NT2/D1 (cell line): ENCODE measurements at regions not wholly inside any gene's neighbourhood (a gene's known extent, or its start where the extent isn't known, plus 50 kb on each side); places are given as distances from the start of the nearest gene placed in this dataset.

Source experiments
- DNase-seq: peaks from one replicate; pipeline ENCODE4 v3.0.0-alpha.2; 2011; ENCODE audit warnings: low read depth, low spot score
- H3K27me3 ChIP-seq: 2 replicates; pipeline ENCODE4 v1.6.0; 2011; ENCODE audit warnings: mild to moderate bottlenecking; ENCODE audit not compliant: insufficient read length, insufficient read depth
- H3K36me3 ChIP-seq: 2 replicates; pipeline ENCODE4 v1.6.1; 2011; ENCODE audit warnings: mild to moderate bottlenecking, low read length, mixed read lengths; ENCODE audit not compliant: insufficient read depth, insufficient read length
- H3K4me1 ChIP-seq: 2 replicates; pipeline ENCODE4 v1.5.1; 2011; ENCODE audit not compliant: insufficient read depth, insufficient read length
- H3K4me3 ChIP-seq: 2 replicates; pipeline ENCODE4 v1.5.1; 2011; ENCODE audit warnings: low read depth; ENCODE audit not compliant: insufficient read length
- H3K9ac ChIP-seq: 2 replicates; pipeline ENCODE4 v1.6.0; 2011; ENCODE audit warnings: low read depth; ENCODE audit not compliant: insufficient read length
- H3K9me3 ChIP-seq: 2 replicates; pipeline ENCODE4 v1.5.1; 2011; ENCODE audit warnings: mild to moderate bottlenecking, low read length; ENCODE audit not compliant: insufficient read depth
- SUZ12 ChIP-seq: IDR thresholded peaks from 2 replicates; pipeline ENCODE4 v1.6.1; 2011; ENCODE audit not compliant: insufficient read length, insufficient read depth; ENCODE audit errors: extremely low read depth
- YY1 ChIP-seq: IDR thresholded peaks from 2 replicates; pipeline ENCODE4 v1.6.1; 2011; ENCODE audit not compliant: insufficient read length, insufficient read depth
- ZNF274 ChIP-seq: IDR thresholded peaks from 2 replicates; pipeline ENCODE4 v1.6.1; 2011; ENCODE audit warnings: mild to moderate bottlenecking, low read depth, low read length

DNA sequence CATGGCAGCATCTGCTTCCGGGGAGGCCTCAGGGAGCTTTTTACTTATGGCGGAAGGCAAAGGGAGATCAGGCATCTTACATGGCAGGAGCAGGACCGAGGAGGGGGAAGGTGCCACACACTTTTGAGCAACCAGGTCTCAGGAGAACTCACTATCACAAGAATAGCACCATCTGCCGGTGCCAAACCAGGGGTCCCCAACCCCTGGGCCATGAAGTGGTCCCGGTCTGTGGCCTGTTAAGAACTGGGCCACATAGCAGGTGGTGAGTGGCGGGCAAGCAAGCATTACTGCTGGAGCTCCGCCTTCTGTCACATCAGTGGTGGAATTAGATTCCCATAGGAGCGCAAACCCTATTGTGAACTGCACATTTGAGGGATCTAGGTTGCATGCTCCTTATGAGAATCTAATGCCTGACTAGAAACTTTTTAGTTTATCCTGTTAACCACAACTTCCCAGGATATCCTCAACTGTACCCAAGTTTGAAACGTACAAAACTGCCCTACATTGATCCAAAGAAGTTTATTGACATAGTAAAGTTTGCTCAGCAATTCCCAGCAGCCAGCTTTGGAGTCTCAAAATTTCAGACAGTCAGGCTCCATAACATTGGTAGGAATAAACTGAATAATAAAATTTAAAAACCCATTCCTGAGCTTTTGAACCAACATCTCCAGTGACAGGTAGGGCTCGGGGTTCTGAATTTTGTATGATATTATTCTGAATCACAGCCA lies 228.4 kb upstream of the TAC1 start:
- no peak for TF ChIP-seq ZNF274
- TF ChIP-seq YY1 = no peak
- TF ChIP-seq SUZ12 = no peak

DNA sequence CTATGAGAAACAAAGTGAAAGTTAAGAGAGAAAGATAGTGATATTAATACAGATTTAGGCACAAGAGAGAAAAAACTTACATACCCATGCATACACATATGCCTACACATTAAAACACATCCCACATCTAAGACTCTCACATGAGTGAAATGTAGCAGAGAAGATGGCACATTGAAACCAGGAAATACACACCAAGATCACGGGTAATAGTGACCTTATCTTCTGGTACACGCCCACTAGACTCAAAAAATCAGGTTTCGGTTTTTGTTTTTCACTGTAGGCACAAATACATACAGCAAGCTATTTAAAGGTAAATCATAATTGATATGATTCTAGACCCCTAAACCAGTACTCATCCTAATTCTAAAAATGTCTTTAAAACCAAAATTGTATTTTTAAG lies 225.2 kb upstream of the TAC1 start:
- no peaks in the 10 kb centered on the region for H3K36me3 ChIP-seq
- TF ChIP-seq SUZ12 (no peak), YY1 (no peak), ZNF274 (no peak)
- H3K27me3 ChIP-seq = no peaks in the 10 kb centered on the region
- H3K4me1 ChIP-seq = no peaks in the 10 kb centered on the region
- H3K4me3 ChIP-seq = no peak overlapping the region
- DNase-seq = no peak
- H3K9ac ChIP-seq = no peak overlapping the region
- H3K9me3 ChIP-seq = no peaks in the 10 kb centered on the region

More for the DNA sequence above, 228.4 kb upstream of the TAC1 start:
- no peak overlapping the region for H3K4me3 ChIP-seq
- DNase-seq = no peak
- H3K9me3 ChIP-seq = no peaks in the 10 kb centered on the region
- no peaks in the 10 kb centered on the region for H3K27me3 ChIP-seq
- no peaks in the 10 kb centered on the region for H3K4me1 ChIP-seq
- no peaks in the 10 kb centered on the region for H3K36me3 ChIP-seq
- no peak overlapping the region for H3K9ac ChIP-seq

- DNase-seq = no peak
- H3K4me3 ChIP-seq = no peak overlapping the region
- H3K36me3 ChIP-seq = no peaks in the 10 kb centered on the region
- H3K4me1 ChIP-seq = no peaks in the 10 kb centered on the region
- H3K27me3 ChIP-seq = no peaks in the 10 kb centered on the region
- H3K9ac ChIP-seq = no peak overlapping the region
- TF ChIP-seq SUZ12 (no peak), YY1 (no peak), ZNF274 (no peak)
- no peaks in the 10 kb centered on the region for H3K9me3 ChIP-seq
Measured at GRCh38 chr7:97512441-97513207, 219.3 kb upstream of the TAC1 start.

- Histone ChIP-seq H3K36me3 (no peaks in the 10 kb centered on the region), H3K4me3 (no peak overlapping the region), H3K9me3 (no peaks in the 10 kb centered on the region), H3K27me3 (no peaks in the 10 kb centered on the region), H3K9ac (no peak overlapping the region), H3K4me1 (no peaks in the 10 kb centered on the region)
- DNase-seq = no peak
- no peak for TF ChIP-seq ZNF274
- TF ChIP-seq SUZ12 = no peak
- no peak for TF ChIP-seq YY1
Measured at GRCh38 chr7:97513326-97513725, 218.6 kb upstream of the TAC1 start.

GRCh38 chr7:97541188-97541587 lies 190.7 kb upstream of the TAC1 start:
- Histone ChIP-seq H3K9me3 (peaks cover 4% of the 10 kb centered on the region; the same call in 1 of the 2 replicates), H3K9ac (no peak overlapping the region), H3K27me3 (no peaks in the 10 kb centered on the region), H3K4me1 (no peaks in the 10 kb centered on the region), H3K36me3 (no peaks in the 10 kb centered on the region), H3K4me3 (no peak overlapping the region)
- TF ChIP-seq YY1 (no peak), ZNF274 (no peak), SUZ12 (no peak)
- no peak for DNase-seq

- Histone ChIP-seq H3K9ac (no peak overlapping the region), H3K36me3 (no peaks in the 10 kb centered on the region), H3K9me3 (no peaks in the 10 kb centered on the region), H3K27me3 (no peaks in the 10 kb centered on the region), H3K4me3 (no peak overlapping the region), H3K4me1 (no peaks in the 10 kb centered on the region)
- no peak for TF ChIP-seq YY1
- no peak for TF ChIP-seq SUZ12
- no peak for DNase-seq
Measured at GRCh38 chr7:97555857-97556421, 175.9 kb upstream of the TAC1 start.

- TF ChIP-seq ZNF274 (no peak), YY1 (no peak), SUZ12 (no peak)
- DNase-seq = no peak
- no peaks in the 10 kb centered on the region for H3K27me3 ChIP-seq
- no peak overlapping the region for H3K9ac ChIP-seq
- no peaks in the 10 kb centered on the region for H3K9me3 ChIP-seq
- H3K4me3 ChIP-seq = no peak overlapping the region
- H3K4me1 ChIP-seq = no peaks in the 10 kb centered on the region
- no peaks in the 10 kb centered on the region for H3K36me3 ChIP-seq
Measured at GRCh38 chr7:97565665-97566064, 166.2 kb upstream of the TAC1 start.
